GM23248 (cell line): ENCODE measurements at regions not wholly inside any gene's neighbourhood (a gene's known extent, or its start where the extent isn't known, plus 50 kb on each side); places are given as distances from the start of the nearest gene placed in this dataset.

Source experiments
- EZH2 ChIP-seq: fragments of 200-600 bp; sonication (generic); IDR thresholded peaks from 2 replicates; pipeline ENCODE4 v1.6.1; 2018; ENCODE audit warnings: antibody characterized with exemption, mild to moderate bottlenecking; ENCODE audit not compliant: insufficient read depth, poor library complexity, severe bottlenecking
- EZH2phosphoT487 ChIP-seq: fragments of 200-600 bp; sonication (generic); IDR thresholded peaks from 2 replicates; pipeline ENCODE4 v1.6.1; 2018; ENCODE audit warnings: antibody characterized with exemption, moderate library complexity, mild to moderate bottlenecking, low read depth; ENCODE audit not compliant: insufficient read depth

DNA sequence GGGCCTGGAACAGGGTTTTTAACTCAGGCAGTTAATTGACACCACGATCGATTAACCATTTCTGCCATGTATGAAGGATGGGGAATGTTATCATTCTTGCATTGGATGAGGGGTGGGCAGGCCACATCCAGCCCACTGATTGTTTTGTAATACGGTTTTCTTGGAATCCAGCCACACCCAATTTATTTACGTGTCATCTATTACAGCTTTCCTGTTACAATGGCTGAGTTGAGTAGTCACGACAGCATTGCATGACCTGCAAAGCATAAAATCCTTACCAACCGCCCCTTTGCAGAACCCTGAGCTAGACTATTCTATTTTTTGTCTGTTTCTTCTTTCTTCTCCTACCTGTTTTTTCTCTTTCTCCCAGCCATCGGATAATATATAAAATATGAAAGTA is 122.0 kb upstream of the STC2 start:
- TF ChIP-seq EZH2 = no peak
- TF ChIP-seq EZH2phosphoT487 = no peak
